ENCODE measurements at regions not wholly inside any gene's neighbourhood (a gene's known extent, or its start where the extent isn't known, plus 50 kb on each side); places are given as distances from the start of the nearest gene placed in this dataset.

DNA sequence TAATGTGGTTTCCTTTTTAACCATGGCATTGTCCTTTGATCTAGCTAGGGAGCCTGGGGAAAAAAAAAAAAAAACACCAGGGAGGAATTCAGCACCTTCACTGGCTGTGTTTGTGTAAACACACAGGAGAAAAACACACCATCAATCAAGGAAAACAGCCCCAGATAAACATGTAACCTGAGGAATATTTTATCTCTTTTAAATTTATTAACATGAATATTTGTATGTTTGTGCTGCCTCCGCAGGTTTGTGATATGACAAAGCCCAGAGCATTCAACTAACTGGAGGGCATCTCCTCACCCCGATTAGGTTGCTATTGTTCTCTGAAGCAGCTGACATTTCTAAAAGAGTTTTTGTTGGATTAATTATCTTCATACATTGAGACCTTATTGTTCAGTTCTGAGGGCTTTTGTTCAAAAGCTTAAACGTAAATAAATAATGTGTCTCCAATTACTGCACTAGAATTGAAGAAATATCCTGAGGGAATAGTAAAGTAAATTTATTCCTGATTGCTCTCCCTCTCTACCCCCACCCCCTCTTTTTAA, 89.4 kb upstream of the SEMA3E start:
- TF ChIP-seq ZFP41 (tag by site-specific recombination; IDR thresholded peaks at IDR 0.05; ENCODE audit: borderline replicate concordance), result no peak
- TF ChIP-seq ZNF24 (tag by site-specific recombination; IDR thresholded peaks at IDR 0.05), result no peak
- TF ChIP-seq, protein P1, sequence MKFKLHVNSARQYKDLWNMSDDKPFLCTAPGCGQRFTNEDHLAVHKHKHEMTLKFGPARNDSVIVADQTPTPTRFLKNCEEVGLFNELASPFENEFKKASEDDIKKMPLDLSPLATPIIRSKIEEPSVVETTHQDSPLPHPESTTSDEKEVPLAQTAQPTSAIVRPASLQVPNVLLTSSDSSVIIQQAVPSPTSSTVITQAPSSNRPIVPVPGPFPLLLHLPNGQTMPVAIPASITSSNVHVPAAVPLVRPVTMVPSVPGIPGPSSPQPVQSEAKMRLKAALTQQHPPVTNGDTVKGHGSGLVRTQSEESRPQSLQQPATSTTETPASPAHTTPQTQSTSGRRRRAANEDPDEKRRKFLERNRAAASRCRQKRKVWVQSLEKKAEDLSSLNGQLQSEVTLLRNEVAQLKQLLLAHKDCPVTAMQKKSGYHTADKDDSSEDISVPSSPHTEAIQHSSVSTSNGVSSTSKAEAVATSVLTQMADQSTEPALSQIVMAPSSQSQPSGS (tag by site-specific recombination; IDR thresholded peaks at IDR 0.05; ENCODE audit: low read depth), result no peak
- no peak for TF ChIP-seq CTCF (tag by site-specific recombination; IDR thresholded peaks at IDR 0.05)
- no peak for TF ChIP-seq ZNF112 (tag by site-specific recombination; IDR thresholded peaks at IDR 0.05)
- TF ChIP-seq ZNF274 (IDR thresholded peaks at IDR 0.05; ENCODE audit: low read length), result no peak
- TF ChIP-seq ZNF274 (tag by site-specific recombination; IDR thresholded peaks at IDR 0.05; ENCODE audit: borderline replicate concordance), result no peak
- no peak for TF ChIP-seq ZNF558 (tag by site-specific recombination; IDR thresholded peaks at IDR 0.05)
- TF ChIP-seq PATZ1 (tag by site-specific recombination; IDR thresholded peaks at IDR 0.05), result no peak
- no peak for TF ChIP-seq ZNF660 (tag by site-specific recombination; IDR thresholded peaks at IDR 0.05)
- TF ChIP-seq ZNF777 (tag by site-specific recombination; IDR thresholded peaks at IDR 0.05; ENCODE audit: borderline replicate concordance), result no peak
- TF ChIP-seq ZNF341 (tag by site-specific recombination; IDR thresholded peaks at IDR 0.05; ENCODE audit: low read depth), result no peak
- TF ChIP-seq ZNF423 (tag by site-specific recombination; IDR thresholded peaks at IDR 0.05), result no peak
- no peak for TF ChIP-seq ZNF670 (tag by site-specific recombination; IDR thresholded peaks at IDR 0.05; ENCODE audit: low read depth)
- no peak for TF ChIP-seq ZBTB21 (tag by site-specific recombination; IDR thresholded peaks at IDR 0.05)

Measured in HEK293 (cell line).